D721Med (cell line): ENCODE measurements at regions not wholly inside any gene's neighbourhood (a gene's known extent, or its start where the extent isn't known, plus 50 kb on each side); places are given as distances from the start of the nearest gene placed in this dataset.
"Not testable (repeated sequence)": the region's sequence is repeated elsewhere in the genome, so short reads cannot be mapped to it uniquely, and the experiment has no call there.

ENCODE experiments used
- DNase-seq: peaks from one replicate; pipeline ENCODE4 v3.0.0; 2011; ENCODE audit warnings: low spot score; ENCODE audit not compliant: insufficient read length
- FAIRE-seq: peaks from 2 replicates; lab custom pipeline; 2011; peaks lifted over from hg19 to GRCh38; lab: Jason Lieb, UNC
- CTCF ChIP-seq: IDR thresholded peaks from 2 replicates; pipeline ENCODE4 v1.5.1; 2012; ENCODE audit warnings: mild to moderate bottlenecking, control low read depth; ENCODE audit not compliant: insufficient read depth; ENCODE audit errors: missing control alignments

GRCh38 chr12:19822476-19822875, 383.2 kb downstream of the AEBP2 start:
- no peak for DNase-seq
- no peak for TF ChIP-seq CTCF
- no peak for FAIRE-seq

GRCh38 chr12:19823326-19823725, 384.0 kb downstream of the AEBP2 start:
- not testable (repeated sequence) for DNase-seq, FAIRE-seq

- no peak for FAIRE-seq
- no peak for DNase-seq
These were observed 387.8 kb downstream of the AEBP2 start for GRCh38 chr12:19826980-19827550.

DNA sequence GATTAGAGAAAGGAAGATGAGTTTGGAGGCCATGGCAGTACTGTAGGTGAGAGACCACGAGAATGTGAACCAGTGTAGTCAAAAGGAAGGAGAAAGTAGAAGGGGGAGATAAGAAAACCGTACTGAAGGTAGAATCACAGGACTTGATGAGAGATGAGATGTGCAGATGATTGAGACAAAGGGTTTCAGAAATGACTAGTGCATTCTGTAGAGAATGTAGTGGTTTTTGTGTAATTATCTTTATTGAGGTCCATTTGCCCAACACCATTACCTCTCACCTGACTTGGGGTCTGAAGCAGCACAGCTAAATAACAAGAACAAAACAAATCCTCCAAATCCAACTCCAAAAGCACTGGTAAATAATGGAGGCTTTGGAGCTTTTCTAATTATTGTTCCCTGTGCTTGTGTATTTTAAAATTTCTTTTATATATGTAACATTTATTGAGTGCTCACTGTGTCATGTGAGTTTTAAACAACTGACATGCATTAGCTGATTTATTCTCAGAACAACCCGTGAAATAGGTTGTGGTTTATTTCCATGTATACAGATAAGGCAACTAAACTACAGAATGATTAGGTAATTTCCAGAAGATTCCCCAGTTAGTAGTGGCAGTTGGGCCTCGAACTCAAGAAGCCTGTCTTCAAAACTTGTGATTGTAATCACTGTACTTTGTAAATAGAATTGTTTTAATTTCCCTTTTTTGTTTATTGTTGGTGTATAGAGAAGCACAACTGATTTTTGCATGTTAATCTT, 390.0 kb downstream of the AEBP2 start:
- DNase-seq (no peak), FAIRE-seq (no peak)
- no peak for TF ChIP-seq CTCF

More at GRCh38 chr12:19826980-19827550, 387.8 kb downstream of the AEBP2 start:
- no peak for TF ChIP-seq CTCF

DNA sequence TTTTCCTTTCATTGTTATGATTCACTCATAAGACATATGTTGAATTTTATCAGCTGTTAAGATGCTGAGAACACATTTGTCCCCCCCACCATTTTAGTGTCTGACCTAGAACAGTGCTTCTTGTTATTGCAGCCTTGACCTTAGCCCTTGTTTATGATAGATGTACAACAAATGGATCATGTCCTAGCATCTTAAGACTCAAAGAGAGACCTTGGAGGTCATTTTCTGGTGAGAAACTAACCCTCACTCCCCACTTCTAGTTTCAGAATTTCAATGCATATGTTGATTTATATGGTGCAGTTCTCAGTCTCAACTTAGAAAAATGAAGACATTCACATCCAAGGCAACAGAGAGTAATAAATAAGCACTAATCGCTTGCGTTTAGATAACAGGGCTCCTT, 391.2 kb downstream of the AEBP2 start:
- DNase-seq, result no peak
- TF ChIP-seq CTCF, result no peak
- no peak for FAIRE-seq

DNA sequence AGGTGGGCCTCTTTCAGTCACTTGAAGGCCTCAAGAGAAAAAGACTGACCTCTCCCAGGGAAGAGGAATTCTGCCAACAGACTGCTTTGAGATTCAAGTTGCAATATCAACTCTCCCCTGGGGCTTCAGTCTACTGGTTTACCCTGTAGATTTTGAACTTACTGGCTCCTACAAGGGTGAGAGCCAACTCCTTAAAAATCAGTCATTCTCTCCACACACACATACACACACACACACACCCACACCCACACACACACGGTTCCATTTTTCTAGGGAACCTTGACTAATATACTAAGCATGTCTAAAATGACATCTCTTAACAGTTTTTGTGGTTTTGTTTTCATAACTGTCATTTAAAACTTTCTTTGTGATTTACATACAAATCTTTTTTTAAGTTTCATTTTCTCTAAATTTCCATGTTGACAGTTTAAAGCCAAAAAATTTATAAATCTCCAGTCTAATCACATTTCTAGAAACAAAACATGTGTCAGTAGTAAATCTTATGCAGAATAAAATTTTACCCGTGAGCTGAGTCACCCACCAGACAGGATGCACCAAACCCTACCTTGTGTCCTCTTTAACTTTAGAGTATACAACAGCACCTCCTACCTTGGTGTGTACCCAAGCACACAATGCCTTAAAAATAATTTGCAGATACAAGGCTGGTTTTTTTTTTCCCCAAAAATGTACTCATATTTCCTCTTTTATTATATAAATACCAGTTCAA, 394.6 kb downstream of the AEBP2 start:
- DNase-seq (no peak), FAIRE-seq (no peak)
- no peak for TF ChIP-seq CTCF

DNA sequence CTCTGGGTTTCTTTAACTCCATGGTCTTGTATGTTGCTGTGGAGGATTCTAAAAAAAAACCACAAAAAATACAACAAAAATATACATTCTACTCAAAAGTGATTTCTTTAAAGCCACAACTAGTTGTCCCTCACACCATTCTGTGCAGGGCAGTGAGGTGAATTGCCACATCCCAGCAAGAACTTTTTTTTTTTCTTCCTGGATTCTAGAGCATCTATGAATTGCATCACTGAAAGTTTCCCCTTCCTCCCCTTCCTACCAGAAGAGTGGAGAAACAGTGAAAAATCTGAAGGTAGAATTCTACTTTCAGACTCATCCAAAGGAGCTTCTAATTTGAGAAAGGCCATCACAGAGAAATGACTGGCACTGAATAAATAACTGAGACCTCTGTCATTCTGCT, 395.3 kb downstream of the AEBP2 start:
- FAIRE-seq, result no peak
- TF ChIP-seq CTCF, result no peak
- no peak for DNase-seq
